ENCODE measurements at regions not wholly inside any gene's neighbourhood (a gene's known extent, or its start where the extent isn't known, plus 50 kb on each side); places are given as distances from the start of the nearest gene placed in this dataset.
A peak's percentile ranks its signal among the peaks of the same experiment; 100 is the strongest.

GRCh38 chr1:234908571-234908970, 220.1 kb downstream of the TOMM20 start:
- Histone ChIP-seq H4K20me1 (ENCODE audit: insufficient read depth, low read length) (no peaks in the 10 kb centered on the region), H3K79me2 (ENCODE audit: insufficient read depth, low read length) (no peaks in the 10 kb centered on the region), H3K36me3 (replicated peaks in 1 of 2; ENCODE audit: control insufficient read depth in 1 of 2, insufficient read depth in 2 of 2, low read length in 2 of 2) (no peaks in the 10 kb centered on the region), H3K9ac (ENCODE audit: insufficient read depth, low read length, poor library complexity, severe bottlenecking) (no peak overlapping the region), H3K4me1 (ENCODE audit: control insufficient read depth in 1 of 2, insufficient read depth in 2 of 2, low read length in 2 of 2) (peaks cover 5 to 15% of the 10 kb centered on the region in 2 donors), H3K27ac (ENCODE audit: low read depth in 1 of 2, low read length in 2 of 2) (no peak overlapping the region), H3K4me2 (replicated peaks; ENCODE audit: extremely low read depth, low read length, poor library complexity, severe bottlenecking) (no peak overlapping the region), H3K4me3 (replicated peaks in 1 of 3; ENCODE audit: low read depth in 2 of 3, low read length in 3 of 3) (no peak overlapping the region), H3K27me3 (ENCODE audit: control insufficient read depth in 2 of 2, insufficient read depth in 2 of 2, low read length in 2 of 2) (no peaks in the 10 kb centered on the region), H3K9me3 (replicated peaks in 1 of 2; ENCODE audit: control insufficient read depth in 1 of 2, insufficient read depth in 1 of 2, low read length in 2 of 2) (no peaks in the 10 kb centered on the region), H2AFZ (ENCODE audit: insufficient read depth, low read depth, low read length, poor library complexity, severe bottlenecking) (no peak overlapping the region)
- Mint-ChIP-seq H3K27me3 (ENCODE audit: low read depth in 3 of 3) (peaks cover 0 to 3% (median 2%) of the 10 kb centered on the region in 3 donors), H3K27ac (peak overlapping the region in 4 of 7 donors; percentile 38 to 68 (median 58)), H3K4me3 (peak overlapping the region in 1 of 2 donors; percentile 47), H3K4me1 (peaks cover 24% of the 10 kb centered on the region), H3K9me3 (peaks cover 0 to 3% (median 0%) of the 10 kb centered on the region in 7 donors), H3K36me3 (peaks cover 0 to 3% of the 10 kb centered on the region in 2 donors)
- DNase-seq: no peak
- WGBS (ENCODE audit: insufficient coverage): 93% methylated on average over 8 of the region's 9 CpGs
- no peak for TF ChIP-seq CTCF (IDR thresholded peaks at IDR 0.05)
- intact Hi-C loops (cut with micrococcal nuclease): no loop called here

GRCh38 chr1:234907940-234908405, 220.7 kb downstream of the TOMM20 start:
- DNase-seq: no peak
- peaks cover 0 to 3% of the 10 kb centered on the region in 2 donors for H3K36me3 Mint-ChIP-seq
- Histone ChIP-seq H3K36me3 (replicated peaks in 1 of 2; ENCODE audit: control insufficient read depth in 1 of 2, insufficient read depth in 2 of 2, low read length in 2 of 2) (no peaks in the 10 kb centered on the region), H3K4me3 (replicated peaks in 1 of 3; ENCODE audit: low read depth in 2 of 3, low read length in 3 of 3) (no peak overlapping the region), H3K27me3 (ENCODE audit: control insufficient read depth in 2 of 2, insufficient read depth in 2 of 2, low read length in 2 of 2) (no peaks in the 10 kb centered on the region), H4K20me1 (ENCODE audit: insufficient read depth, low read length) (no peaks in the 10 kb centered on the region), H3K4me1 (ENCODE audit: control insufficient read depth in 1 of 2, insufficient read depth in 2 of 2, low read length in 2 of 2) (peaks cover 5 to 14% of the 10 kb centered on the region in 2 donors), H3K4me2 (replicated peaks; ENCODE audit: extremely low read depth, low read length, poor library complexity, severe bottlenecking) (no peak overlapping the region), H2AFZ (ENCODE audit: insufficient read depth, low read depth, low read length, poor library complexity, severe bottlenecking) (no peak overlapping the region), H3K27ac (ENCODE audit: low read depth in 1 of 2, low read length in 2 of 2) (no peak overlapping the region), H3K9me3 (replicated peaks in 1 of 2; ENCODE audit: control insufficient read depth in 1 of 2, insufficient read depth in 1 of 2, low read length in 2 of 2) (no peaks in the 10 kb centered on the region), H3K9ac (ENCODE audit: insufficient read depth, low read length, poor library complexity, severe bottlenecking) (no peak overlapping the region), H3K79me2 (ENCODE audit: insufficient read depth, low read length) (no peaks in the 10 kb centered on the region)
- H3K4me1 Mint-ChIP-seq: peaks cover 20% of the 10 kb centered on the region
- WGBS (ENCODE audit: insufficient coverage): 93% methylated on average over 2 of the region's 6 CpGs
- TF ChIP-seq CTCF (IDR thresholded peaks at IDR 0.05): no peak
- H3K27me3 Mint-ChIP-seq (ENCODE audit: low read depth in 3 of 3): peaks cover 0 to 2% (median 0%) of the 10 kb centered on the region in 3 donors
- H3K27ac Mint-ChIP-seq: peak overlapping the region in 2 of 7 donors; percentile 38 to 68
- intact Hi-C loops (cut with micrococcal nuclease): no loop called here
- peaks cover 0 to 3% (median 0%) of the 10 kb centered on the region in 7 donors for H3K9me3 Mint-ChIP-seq
- H3K4me3 Mint-ChIP-seq: no peak overlapping the region

Data from CD14-positive monocyte (primary cell).